ENCODE measurements at regions not wholly inside any gene's neighbourhood (a gene's known extent, or its start where the extent isn't known, plus 50 kb on each side); places are given as distances from the start of the nearest gene placed in this dataset.

DNA sequence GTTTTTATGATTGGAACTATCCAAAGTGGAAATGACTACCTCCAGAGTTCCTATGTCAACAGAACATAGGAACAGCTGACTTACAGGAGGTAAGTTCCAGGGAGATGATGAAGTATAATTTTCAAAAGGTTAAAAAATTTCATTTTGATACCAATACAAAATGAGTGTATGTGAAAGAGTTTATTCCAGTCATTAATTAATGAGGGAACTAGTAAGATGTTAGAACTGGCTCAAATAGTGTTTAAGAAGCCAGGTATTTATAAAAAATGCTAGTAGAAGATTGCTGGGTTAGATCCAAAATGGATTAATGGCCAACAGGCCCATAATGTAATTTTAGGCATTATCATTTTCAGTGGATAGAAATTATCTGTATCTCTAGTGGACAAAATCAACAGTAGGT, 227.7 kb upstream of the ZBED5 start:
- Histone ChIP-seq H3K4me1 (peaks cover 0 to 14% (median 8%) of the 10 kb centered on the region in 4 donors), H3K27me3 (no peaks in the 10 kb centered on the region), H3K9me3 (no peaks in the 10 kb centered on the region), H3K36me3 (no peaks in the 10 kb centered on the region), H3K4me3 (no peak overlapping the region), H3K27ac (no peak overlapping the region)
- TF ChIP-seq, protein P1, sequence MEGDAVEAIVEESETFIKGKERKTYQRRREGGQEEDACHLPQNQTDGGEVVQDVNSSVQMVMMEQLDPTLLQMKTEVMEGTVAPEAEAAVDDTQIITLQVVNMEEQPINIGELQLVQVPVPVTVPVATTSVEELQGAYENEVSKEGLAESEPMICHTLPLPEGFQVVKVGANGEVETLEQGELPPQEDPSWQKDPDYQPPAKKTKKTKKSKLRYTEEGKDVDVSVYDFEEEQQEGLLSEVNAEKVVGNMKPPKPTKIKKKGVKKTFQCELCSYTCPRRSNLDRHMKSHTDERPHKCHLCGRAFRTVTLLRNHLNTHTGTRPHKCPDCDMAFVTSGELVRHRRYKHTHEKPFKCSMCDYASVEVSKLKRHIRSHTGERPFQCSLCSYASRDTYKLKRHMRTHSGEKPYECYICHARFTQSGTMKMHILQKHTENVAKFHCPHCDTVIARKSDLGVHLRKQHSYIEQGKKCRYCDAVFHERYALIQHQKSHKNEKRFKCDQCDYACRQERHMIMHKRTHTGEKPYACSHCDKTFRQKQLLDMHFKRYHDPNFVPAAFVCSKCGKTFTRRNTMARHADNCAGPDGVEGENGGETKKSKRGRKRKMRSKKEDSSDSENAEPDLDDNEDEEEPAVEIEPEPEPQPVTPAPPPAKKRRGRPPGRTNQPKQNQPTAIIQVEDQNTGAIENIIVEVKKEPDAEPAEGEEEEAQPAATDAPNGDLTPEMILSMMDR (IDR thresholded peaks at IDR 0.05), result no peak
- no peak for DNase-seq
- intact Hi-C loops (cut with DNase I; ENCODE audit: low total_unique reads), result no loop called here

GRCh38 chr11:11084337-11084736, 226.5 kb upstream of the ZBED5 start:
- no peak overlapping the region for H3K27ac ChIP-seq
- H3K9me3 ChIP-seq, result no peaks in the 10 kb centered on the region
- H3K36me3 ChIP-seq, result no peaks in the 10 kb centered on the region
- TF ChIP-seq, protein P1 (IDR thresholded peaks at IDR 0.05), result no peak
- peaks cover 0 to 14% (median 8%) of the 10 kb centered on the region in 4 donors for H3K4me1 ChIP-seq
- intact Hi-C loops (cut with DNase I; ENCODE audit: low total_unique reads), result no loop called here
- no peak for DNase-seq
- H3K27me3 ChIP-seq, result no peaks in the 10 kb centered on the region
- no peak overlapping the region for H3K4me3 ChIP-seq

GRCh38 chr11:11083441-11083840, 225.6 kb upstream of the ZBED5 start:
- DNase-seq, result no peak
- Histone ChIP-seq H3K9me3 (no peaks in the 10 kb centered on the region), H3K27me3 (no peaks in the 10 kb centered on the region), H3K4me3 (no peak overlapping the region), H3K4me1 (peaks cover 0 to 14% (median 8%) of the 10 kb centered on the region in 4 donors), H3K27ac (no peak overlapping the region), H3K36me3 (no peaks in the 10 kb centered on the region)
- intact Hi-C loops (cut with DNase I; ENCODE audit: low total_unique reads), result no loop called here
- TF ChIP-seq, protein P1 (IDR thresholded peaks at IDR 0.05), result no peak

DNA sequence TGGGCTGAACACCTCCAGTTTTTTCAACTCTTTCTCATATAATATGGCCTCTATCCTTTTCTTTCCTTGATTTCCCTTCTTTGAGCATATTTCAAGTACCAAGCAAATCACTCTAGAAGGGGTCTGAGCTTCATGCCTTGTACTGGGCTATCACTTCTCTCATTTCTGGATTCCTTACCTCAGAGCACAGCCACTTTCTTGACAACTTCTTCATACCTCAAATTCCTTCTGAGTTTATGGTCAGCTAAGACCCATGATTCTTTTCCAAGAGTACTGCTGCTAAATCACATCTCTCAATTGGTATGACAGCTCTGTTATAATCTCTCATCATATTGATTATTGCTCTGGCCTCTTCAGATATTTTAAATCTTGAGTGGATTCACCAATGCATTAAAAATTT, 224.8 kb upstream of the ZBED5 start:
- H3K4me3 ChIP-seq, result no peak overlapping the region
- TF ChIP-seq, protein P1 (IDR thresholded peaks at IDR 0.05), result no peak
- H3K27ac ChIP-seq, result no peak overlapping the region
- peaks cover 0 to 14% (median 8%) of the 10 kb centered on the region in 4 donors for H3K4me1 ChIP-seq
- intact Hi-C loops (cut with DNase I; ENCODE audit: low total_unique reads), result no loop called here
- H3K27me3 ChIP-seq, result no peaks in the 10 kb centered on the region
- no peak for DNase-seq
- no peaks in the 10 kb centered on the region for H3K9me3 ChIP-seq
- no peaks in the 10 kb centered on the region for H3K36me3 ChIP-seq

DNA sequence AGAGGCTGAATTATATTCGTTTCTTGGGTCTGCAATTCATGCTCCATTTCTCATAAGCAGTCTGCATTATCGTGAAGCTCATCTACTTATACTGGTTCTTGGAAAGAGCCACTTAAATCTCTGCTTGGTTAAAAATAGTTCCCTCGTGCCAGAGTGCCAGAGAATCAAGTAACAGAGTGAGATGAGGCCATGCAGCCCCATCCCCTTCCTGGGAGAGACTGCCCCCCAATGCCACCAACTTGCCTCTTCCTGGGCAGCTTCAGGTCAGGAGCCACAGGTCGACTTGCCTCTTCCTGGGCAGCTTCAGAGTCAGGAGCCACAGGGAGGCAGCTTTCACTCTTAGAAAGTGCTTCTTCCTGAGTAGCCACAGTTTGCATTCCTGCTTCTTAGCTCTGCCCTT, 223.9 kb upstream of the ZBED5 start:
- intact Hi-C loops (cut with DNase I; ENCODE audit: low total_unique reads), result no loop called here
- no peaks in the 10 kb centered on the region for H3K36me3 ChIP-seq
- no peak overlapping the region for H3K4me3 ChIP-seq
- no peak overlapping the region for H3K27ac ChIP-seq
- no peaks in the 10 kb centered on the region for H3K9me3 ChIP-seq
- no peak for DNase-seq
- TF ChIP-seq, protein P1 (IDR thresholded peaks at IDR 0.05), result no peak
- peaks cover 0 to 14% (median 8%) of the 10 kb centered on the region in 4 donors for H3K4me1 ChIP-seq
- no peaks in the 10 kb centered on the region for H3K27me3 ChIP-seq

DNA sequence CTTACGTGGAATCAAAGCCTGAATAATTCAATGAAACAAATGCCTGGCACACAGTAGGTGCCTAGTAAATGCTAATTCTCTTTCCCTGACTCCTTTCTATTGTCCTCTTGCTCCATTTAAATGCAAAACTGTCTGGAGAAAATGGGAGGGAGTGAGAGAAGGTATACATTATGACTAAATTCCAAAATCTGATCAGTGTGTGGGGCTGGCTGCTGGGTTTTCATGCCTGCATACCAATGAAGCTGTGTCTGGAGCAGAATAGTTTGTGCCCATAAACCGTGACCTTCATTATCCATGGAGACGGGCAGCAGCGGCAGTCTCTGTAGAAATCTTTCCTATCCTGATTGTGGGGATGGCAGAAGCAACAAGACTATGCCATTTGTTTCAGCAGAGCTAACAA, 223.4 kb upstream of the ZBED5 start:
- H3K36me3 ChIP-seq, result no peaks in the 10 kb centered on the region
- peaks cover 0 to 14% (median 8%) of the 10 kb centered on the region in 4 donors for H3K4me1 ChIP-seq
- no peak overlapping the region for H3K27ac ChIP-seq
- H3K9me3 ChIP-seq, result no peaks in the 10 kb centered on the region
- TF ChIP-seq, protein P1 (IDR thresholded peaks at IDR 0.05), result no peak
- H3K4me3 ChIP-seq, result no peak overlapping the region
- no peaks in the 10 kb centered on the region for H3K27me3 ChIP-seq
- DNase-seq, result no peak
- intact Hi-C loops (cut with DNase I; ENCODE audit: low total_unique reads), result no loop called here

Measured in tibial artery (tissue), 4 donors.